ENCODE measurements at regions not wholly inside any gene's neighbourhood (a gene's known extent, or its start where the extent isn't known, plus 50 kb on each side); places are given as distances from the start of the nearest gene placed in this dataset.

DNA sequence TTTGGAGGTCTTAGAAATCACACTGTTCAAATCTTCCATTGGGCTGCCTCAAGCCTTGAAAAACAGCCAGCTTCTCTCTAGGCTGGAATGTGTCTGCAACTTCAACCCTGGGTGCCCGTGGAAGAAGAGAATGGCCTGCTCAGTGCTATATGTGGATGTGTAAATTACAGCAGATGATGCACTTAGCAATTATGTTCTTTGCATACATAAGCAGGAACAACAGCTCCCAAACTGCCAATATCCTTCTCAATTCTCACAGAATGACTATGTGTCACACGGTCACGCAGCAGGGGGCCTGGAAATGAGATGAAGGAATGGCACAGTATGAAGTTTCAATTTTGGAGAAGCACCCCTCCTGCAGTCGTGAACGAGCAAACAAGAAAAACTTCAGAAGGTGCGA, 175.2 kb upstream of the SMARCA2 start:
- WGBS, 2 donors, result 59 to 67% methylated on average over 6 of the region's 6 CpGs
- no peaks in the 10 kb centered on the region for H3K27me3 ChIP-seq
- no peak for DNase-seq
- H3K9me3 ChIP-seq, result no peaks in the 10 kb centered on the region
- H3K4me3 ChIP-seq, result no peak overlapping the region
- H3K27ac ChIP-seq, result no peak overlapping the region
- no peak for ATAC-seq
- TF ChIP-seq CTCF (IDR thresholded peaks at IDR 0.05), result no peak
- intact Hi-C loops (cut with DNase I), result no loop called here
- no peaks in the 10 kb centered on the region for H3K36me3 ChIP-seq
- no peaks in the 10 kb centered on the region for H3K4me1 ChIP-seq
- no peak for FAIRE-seq

GRCh38 chr9:1845425-1845824, 169.7 kb upstream of the SMARCA2 start:
- no peak for ATAC-seq
- H3K4me1 ChIP-seq, result no peaks in the 10 kb centered on the region
- no peak overlapping the region for H3K27ac ChIP-seq
- no peaks in the 10 kb centered on the region for H3K36me3 ChIP-seq
- H3K9me3 ChIP-seq, result no peaks in the 10 kb centered on the region
- no peak for DNase-seq
- WGBS, 2 donors, result 54 to 67% methylated on average over 2 of the region's 2 CpGs
- FAIRE-seq, result no peak
- H3K4me3 ChIP-seq, result no peak overlapping the region
- intact Hi-C loops (cut with DNase I), result no loop called here
- H3K27me3 ChIP-seq, result no peaks in the 10 kb centered on the region
- no peak for TF ChIP-seq CTCF (IDR thresholded peaks at IDR 0.05)

- H3K36me3 ChIP-seq, result no peaks in the 10 kb centered on the region
- H3K9me3 ChIP-seq, result no peaks in the 10 kb centered on the region
- H3K4me3 ChIP-seq, result no peak overlapping the region
- FAIRE-seq, result no peak
- ATAC-seq, result no peak
- TF ChIP-seq CTCF (IDR thresholded peaks at IDR 0.05), result no peak
- 43 to 50% methylated on average over 3 of the region's 3 CpGs for WGBS, 2 donors
- no peak for DNase-seq
- intact Hi-C loops (cut with DNase I), result no loop called here
- no peaks in the 10 kb centered on the region for H3K27me3 ChIP-seq
- H3K27ac ChIP-seq, result no peak overlapping the region
- no peaks in the 10 kb centered on the region for H3K4me1 ChIP-seq
Measured at GRCh38 chr9:1855726-1856125, 159.4 kb upstream of the SMARCA2 start.

- H3K27me3 ChIP-seq, result no peaks in the 10 kb centered on the region
- DNase-seq (no peak), ATAC-seq (no peak), FAIRE-seq (no peak)
- no peak for TF ChIP-seq CTCF (IDR thresholded peaks at IDR 0.05)
- intact Hi-C loops (cut with DNase I), result no loop called here
- WGBS, 2 donors, result 68 to 94% methylated on average over 3 of the region's 3 CpGs
- no peaks in the 10 kb centered on the region for H3K36me3 ChIP-seq
- H3K4me1 ChIP-seq, result no peaks in the 10 kb centered on the region
- no peaks in the 10 kb centered on the region for H3K9me3 ChIP-seq
- H3K27ac ChIP-seq, result no peak overlapping the region
- H3K4me3 ChIP-seq, result no peak overlapping the region
Measured at GRCh38 chr9:1857808-1858207, 157.3 kb upstream of the SMARCA2 start.

- TF ChIP-seq CTCF (IDR thresholded peaks at IDR 0.05), result peak in 2 of 4 donors; percentile 29 to 36
- Histone ChIP-seq H3K27me3 (peaks cover 0 to 8% (median 0%) of the 10 kb centered on the region in 4 donors), H3K4me1 (no peaks in the 10 kb centered on the region), H3K36me3 (no peaks in the 10 kb centered on the region), H3K4me3 (no peak overlapping the region), H3K9me3 (no peaks in the 10 kb centered on the region), H3K27ac (no peak overlapping the region)
- DNase-seq (peak in 1 of 6 donors; percentile 14), ATAC-seq (peak in 2 of 4 donors; percentile 51 to 68), FAIRE-seq (no peak)
- 47 to 48% methylated on average over 6 of the region's 6 CpGs for WGBS, 2 donors
- intact Hi-C loops (cut with DNase I), result loop anchor here in 1 of 3 donors (10.0 kb wide), 1 partner anchor 55 kb away; no protein-coding TSS in a partner anchor
Measured at GRCh38 chr9:1869843-1870242, 145.3 kb upstream of the SMARCA2 start.

Measured in pancreas (tissue), 10 donors.